ENCODE measurements at regions not wholly inside any gene's neighbourhood (a gene's known extent, or its start where the extent isn't known, plus 50 kb on each side); places are given as distances from the start of the nearest gene placed in this dataset.

DNA sequence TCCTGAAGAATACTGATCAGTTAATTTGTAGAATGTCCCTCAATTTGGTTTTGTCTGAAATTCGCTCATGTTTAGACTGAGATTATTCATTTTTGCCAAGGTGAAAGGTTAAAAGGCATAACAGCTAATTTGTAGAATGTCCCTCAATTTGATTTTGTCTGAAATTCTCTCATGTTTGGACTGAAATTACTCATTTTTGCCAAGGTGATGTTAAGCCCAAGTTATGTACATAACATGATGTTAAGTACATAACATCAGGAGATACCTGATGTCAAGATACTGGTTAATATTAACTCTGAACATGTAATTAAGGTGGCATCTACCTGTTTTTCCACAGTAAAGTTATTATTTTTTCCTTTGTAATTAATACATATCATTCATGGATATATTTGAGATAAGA is 243.4 kb upstream of the PMFBP1 start:
- peaks cover 0 to 16% (median 13%) of the 10 kb centered on the region in 8 donors for H3K9me3 ChIP-seq

DNA sequence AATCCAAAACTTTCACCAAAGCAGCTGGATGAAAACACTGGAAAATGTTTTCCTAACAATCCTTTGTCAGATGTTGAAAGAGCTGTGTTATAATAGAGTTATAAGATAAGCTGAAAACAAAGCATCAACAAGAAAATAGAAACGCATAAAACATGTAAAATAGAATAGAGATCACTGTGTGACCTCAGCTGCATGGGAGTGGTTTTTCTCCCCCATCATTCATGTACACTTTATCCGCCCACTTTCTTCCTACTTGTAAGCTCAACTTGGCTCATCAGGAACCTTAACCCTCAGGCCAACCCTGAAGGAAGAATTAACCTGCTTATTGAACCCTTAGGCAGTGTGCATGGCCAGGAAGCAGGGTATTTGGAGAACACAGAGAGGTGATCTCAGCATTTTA is 238.5 kb upstream of the PMFBP1 start:
- no peak overlapping the region for H3K27ac ChIP-seq
- H3K4me3 ChIP-seq, result no peak overlapping the region
- TF ChIP-seq CTCF (IDR thresholded peaks at IDR 0.05 in 8 of 11, conservative IDR thresholded peaks at IDR 0.05 in 3 of 11), result no peak
- TF ChIP-seq POLR2AphosphoS5 (IDR thresholded peaks at IDR 0.05), result no peak
- TF ChIP-seq POLR2A (IDR thresholded peaks at IDR 0.05), result no peak
- no peaks in the 10 kb centered on the region for H3K9me3 ChIP-seq
- intact Hi-C loops (cut with DNase I; ENCODE audit: low total_unique reads), result no loop called here
- H3K36me3 ChIP-seq, result no peaks in the 10 kb centered on the region
- no peaks in the 10 kb centered on the region for H3K4me1 ChIP-seq
- DNase-seq, result no peak
- no peaks in the 10 kb centered on the region for H3K27me3 ChIP-seq (replicated peaks in 1 of 7)
- WGBS, 5 donors, result 82 to 92% (median 90%) methylated on average over 2 of the region's 2 CpGs

More for the DNA sequence above, 243.4 kb upstream of the PMFBP1 start:
- no peaks in the 10 kb centered on the region for H3K36me3 ChIP-seq
- 65 to 91% (median 83%) methylated on average over 1 of the region's 1 CpG for WGBS, 5 donors
- no peaks in the 10 kb centered on the region for H3K4me1 ChIP-seq
- no peak for TF ChIP-seq POLR2AphosphoS5 (IDR thresholded peaks at IDR 0.05)
- no peak for TF ChIP-seq CTCF (IDR thresholded peaks at IDR 0.05 in 8 of 11, conservative IDR thresholded peaks at IDR 0.05 in 3 of 11)
- TF ChIP-seq POLR2A (IDR thresholded peaks at IDR 0.05), result no peak
- H3K27me3 ChIP-seq (replicated peaks in 1 of 7), result no peaks in the 10 kb centered on the region
- no peak overlapping the region for H3K4me3 ChIP-seq
- DNase-seq, result no peak
- no peak overlapping the region for H3K27ac ChIP-seq
- intact Hi-C loops (cut with DNase I; ENCODE audit: low total_unique reads), result no loop called here

DNA sequence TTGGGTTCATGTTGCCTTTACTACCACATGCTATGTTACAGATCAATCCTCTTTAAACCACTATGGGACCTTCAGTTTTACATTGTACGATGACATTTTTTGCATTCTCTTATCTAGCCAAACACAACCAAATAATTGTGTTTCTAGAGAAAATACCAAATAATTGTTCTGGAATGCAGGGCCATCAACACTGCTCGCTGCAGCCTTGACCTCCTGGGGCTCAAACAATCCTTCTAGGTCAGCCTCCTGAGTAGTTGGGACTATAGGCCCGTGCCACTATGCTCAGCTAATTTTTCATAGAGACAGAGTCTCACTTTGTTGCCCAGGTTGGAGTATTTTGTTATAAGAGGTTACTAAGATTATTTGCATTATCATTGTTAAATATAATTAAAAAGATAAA is 237.5 kb upstream of the PMFBP1 start:
- Histone ChIP-seq H3K27me3 (replicated peaks in 1 of 7) (no peaks in the 10 kb centered on the region), H3K4me1 (no peaks in the 10 kb centered on the region), H3K9me3 (no peaks in the 10 kb centered on the region), H3K36me3 (no peaks in the 10 kb centered on the region), H3K4me3 (no peak overlapping the region), H3K27ac (no peak overlapping the region)
- intact Hi-C loops (cut with DNase I; ENCODE audit: low total_unique reads), result no loop called here
- WGBS, 5 donors, result 58 to 80% (median 75%) methylated on average over 3 of the region's 3 CpGs
- no peak for TF ChIP-seq POLR2AphosphoS5 (IDR thresholded peaks at IDR 0.05)
- TF ChIP-seq POLR2A (IDR thresholded peaks at IDR 0.05), result no peak
- no peak for TF ChIP-seq CTCF (IDR thresholded peaks at IDR 0.05 in 8 of 11, conservative IDR thresholded peaks at IDR 0.05 in 3 of 11)
- DNase-seq, result no peak

GRCh38 chr16:72406390-72406789 is 234.4 kb upstream of the PMFBP1 start:
- DNase-seq, result no peak
- no peak for TF ChIP-seq CTCF (IDR thresholded peaks at IDR 0.05 in 8 of 11, conservative IDR thresholded peaks at IDR 0.05 in 3 of 11)
- no peak for TF ChIP-seq POLR2A (IDR thresholded peaks at IDR 0.05)
- no peak for TF ChIP-seq POLR2AphosphoS5 (IDR thresholded peaks at IDR 0.05)
- Histone ChIP-seq H3K27me3 (replicated peaks in 1 of 7) (no peaks in the 10 kb centered on the region), H3K4me3 (no peak overlapping the region), H3K27ac (no peak overlapping the region), H3K9me3 (no peaks in the 10 kb centered on the region), H3K4me1 (no peaks in the 10 kb centered on the region), H3K36me3 (no peaks in the 10 kb centered on the region)
- intact Hi-C loops (cut with DNase I; ENCODE audit: low total_unique reads), result no loop called here
- 94 to 100% (median 95%) methylated on average over 1 of the region's 1 CpG for WGBS, 5 donors
